NCI-H2227 (cell line): ENCODE measurements at regions not wholly inside any gene's neighbourhood (a gene's known extent, or its start where the extent isn't known, plus 50 kb on each side); places are given as distances from the start of the nearest gene placed in this dataset.
"Not testable (repeated sequence)": the region's sequence is repeated elsewhere in the genome, so short reads cannot be mapped to it uniquely, and the experiment has no call there.

Source experiments
- DNase-seq: peaks from one replicate; lab custom pipeline; 2025; ENCODE audit not compliant: unreplicated experiment; lab: John Stamatoyannopoulos, UW

DNA sequence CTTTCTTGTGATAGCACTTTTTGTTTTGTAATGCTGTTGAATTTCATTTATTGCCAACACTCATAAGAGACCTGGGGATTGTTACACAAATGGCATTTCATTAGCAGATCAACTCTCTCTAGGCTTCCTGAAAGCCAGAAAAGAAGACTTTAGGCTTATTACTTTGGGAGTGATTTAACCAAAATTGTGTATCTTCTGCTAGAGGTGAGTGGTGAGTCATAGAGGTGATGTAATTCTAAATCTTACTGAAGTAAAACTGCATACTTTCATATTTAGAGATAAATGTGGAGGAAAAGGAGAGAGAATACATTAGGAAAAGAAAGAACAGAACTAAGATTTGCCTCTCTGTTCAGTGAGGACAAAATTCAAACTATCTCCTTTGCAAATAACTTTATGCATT, 304.7 kb upstream of the RGS17 start:
- no peak for DNase-seq

DNA sequence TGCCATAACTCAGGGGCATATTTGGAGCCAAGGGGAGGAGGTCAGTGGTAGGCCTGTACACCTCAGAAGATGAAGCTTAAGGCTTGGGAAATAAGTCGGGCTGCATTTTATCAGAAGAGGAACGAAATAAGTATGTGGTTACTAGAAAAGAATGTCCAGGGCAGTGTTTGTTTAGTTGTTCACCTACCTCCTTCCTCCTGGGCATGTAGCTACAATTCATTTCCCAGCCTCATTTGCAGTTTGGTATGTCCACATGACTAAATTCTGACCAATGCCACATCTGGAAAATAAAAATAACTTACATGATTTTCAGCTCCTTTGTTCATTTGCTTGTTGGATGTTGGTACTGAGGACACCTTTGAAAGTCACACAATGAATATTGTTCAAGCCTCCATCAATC, 294.5 kb upstream of the RGS17 start:
- no peak for DNase-seq

DNA sequence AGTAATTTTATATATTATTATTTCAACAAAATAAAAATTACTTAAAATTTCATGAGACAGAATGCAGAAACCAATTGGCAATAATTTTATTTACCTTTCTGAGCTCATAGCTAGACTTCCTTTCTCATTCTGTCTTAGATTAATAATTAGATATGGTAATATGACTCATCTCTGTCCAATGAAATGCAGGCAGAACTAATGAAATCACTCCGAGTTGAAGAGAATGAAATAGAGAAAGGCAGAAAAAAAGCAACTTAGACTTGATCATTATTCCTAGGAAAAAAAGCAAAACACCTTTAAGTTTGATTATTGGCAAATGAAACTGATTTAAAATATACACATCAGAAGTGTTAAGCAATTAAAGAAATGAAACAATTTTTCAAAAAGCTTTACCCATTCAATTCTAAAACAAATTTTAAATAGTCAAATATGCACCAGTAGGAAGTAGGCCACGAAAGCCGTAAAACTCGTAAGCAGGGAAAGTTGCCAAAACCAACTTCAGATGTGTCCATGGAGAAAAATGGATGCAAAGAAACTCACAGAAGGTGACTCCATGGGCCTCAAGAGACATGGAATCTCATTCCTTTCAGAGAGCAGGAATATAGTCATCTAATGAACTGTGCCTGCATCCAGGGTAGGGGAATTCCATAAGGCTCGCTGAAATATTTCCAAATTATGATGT, 293.8 kb upstream of the RGS17 start:
- no peak for DNase-seq

DNA sequence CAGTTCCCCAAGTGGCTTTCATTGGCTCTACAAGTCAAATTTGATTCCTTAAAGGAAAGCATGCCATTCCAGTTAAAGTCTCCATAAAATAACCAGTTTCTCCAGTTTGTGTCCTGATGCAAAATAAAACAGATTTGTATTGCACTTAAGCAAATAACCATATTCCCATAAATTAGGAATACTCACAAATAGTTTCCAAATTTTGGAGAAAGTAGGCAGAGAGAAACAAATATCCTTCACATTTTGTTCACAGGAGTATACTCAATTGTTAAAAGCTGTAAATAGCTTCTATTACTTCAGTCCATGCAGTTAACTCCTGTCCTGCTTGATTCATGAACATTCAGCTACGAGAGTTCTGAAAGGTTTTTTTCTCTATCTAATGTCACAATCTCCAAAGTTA, 281.4 kb upstream of the RGS17 start:
- DNase-seq: no peak

DNA sequence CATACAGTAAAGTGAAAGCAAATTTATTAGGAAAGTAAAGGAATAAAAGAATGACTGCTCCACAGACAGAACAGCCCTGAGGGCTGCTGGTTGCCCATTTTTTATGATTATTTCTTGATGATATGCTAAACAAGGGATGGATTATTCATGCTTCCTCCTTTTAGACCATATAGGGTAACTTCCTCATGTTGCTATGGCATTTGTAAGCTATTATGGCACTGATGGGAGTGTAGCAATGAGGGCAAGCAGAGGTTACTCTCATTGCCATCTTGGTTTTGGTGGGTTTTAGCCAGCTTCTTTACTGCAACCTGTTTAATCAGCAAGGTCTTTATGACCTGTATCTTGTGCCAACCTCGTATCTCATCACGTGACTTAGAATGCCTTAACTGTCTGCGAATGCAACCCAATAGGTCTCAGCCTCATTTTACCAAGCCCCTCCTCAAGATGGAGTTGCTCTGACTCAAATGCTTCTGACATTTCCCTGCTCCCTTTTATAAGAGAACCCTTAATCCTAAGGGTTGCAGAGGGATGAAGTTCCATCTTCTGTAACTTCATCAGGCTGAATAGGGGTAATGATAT, 280.1 kb upstream of the RGS17 start:
- DNase-seq: no peak

DNA sequence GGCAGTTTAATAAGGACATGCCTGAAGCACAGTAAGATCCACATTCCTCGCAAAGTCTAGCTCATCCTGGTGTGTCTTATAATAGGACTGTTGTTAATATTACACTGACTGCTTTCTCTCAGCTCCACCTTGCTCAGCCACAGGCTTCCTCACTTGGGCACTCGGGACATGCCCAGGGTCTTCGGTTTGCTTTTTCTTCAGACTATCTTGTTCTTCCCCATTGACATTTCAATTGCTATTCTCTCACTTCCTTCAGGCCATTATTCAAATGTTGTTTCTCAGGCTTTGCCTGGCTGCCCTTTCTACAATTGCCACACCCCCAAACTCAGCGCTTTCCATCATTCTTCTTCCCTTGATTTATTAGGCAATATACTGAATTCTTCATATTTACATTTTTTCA, 274.8 kb upstream of the RGS17 start:
- DNase-seq: no peak

DNA sequence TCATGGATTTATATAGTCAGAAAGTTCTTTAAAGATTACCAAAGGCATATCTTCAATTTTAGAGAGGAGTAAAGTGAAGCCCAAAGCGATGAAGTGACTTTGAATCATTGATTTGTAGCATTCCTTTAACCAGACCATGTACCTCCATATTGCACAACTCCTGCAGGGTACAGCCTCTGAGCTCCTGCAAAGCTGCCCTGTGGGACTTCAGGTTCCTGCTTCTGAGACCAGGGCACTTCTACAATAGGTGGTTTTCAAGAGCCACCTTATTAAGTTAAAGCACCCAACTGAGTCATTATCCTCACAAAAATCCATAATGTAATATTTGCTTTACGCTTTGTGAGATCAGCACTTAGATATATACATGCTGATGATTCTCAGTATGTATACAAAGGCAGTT, 270.7 kb upstream of the RGS17 start:
- no peak for DNase-seq

DNA sequence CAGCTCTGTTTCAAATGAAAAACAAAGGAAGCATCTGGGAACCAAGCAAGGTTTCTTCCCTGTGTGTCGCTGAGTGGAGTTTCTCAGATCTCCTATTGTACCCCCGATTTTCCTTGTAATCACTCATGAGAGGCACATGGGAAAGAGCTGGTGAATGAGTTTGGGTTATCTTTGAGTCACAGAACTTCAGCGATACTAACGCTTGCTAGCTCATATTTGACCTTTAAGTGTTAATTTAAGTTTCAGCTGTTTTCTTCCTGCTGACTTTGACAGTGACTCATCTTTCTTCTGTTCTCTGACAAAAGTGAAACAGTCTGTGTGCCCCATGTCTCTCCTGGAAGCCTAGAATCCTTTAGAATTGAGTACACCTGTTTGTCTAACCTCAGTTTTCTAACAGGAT, 261.1 kb upstream of the RGS17 start:
- no peak for DNase-seq

DNA sequence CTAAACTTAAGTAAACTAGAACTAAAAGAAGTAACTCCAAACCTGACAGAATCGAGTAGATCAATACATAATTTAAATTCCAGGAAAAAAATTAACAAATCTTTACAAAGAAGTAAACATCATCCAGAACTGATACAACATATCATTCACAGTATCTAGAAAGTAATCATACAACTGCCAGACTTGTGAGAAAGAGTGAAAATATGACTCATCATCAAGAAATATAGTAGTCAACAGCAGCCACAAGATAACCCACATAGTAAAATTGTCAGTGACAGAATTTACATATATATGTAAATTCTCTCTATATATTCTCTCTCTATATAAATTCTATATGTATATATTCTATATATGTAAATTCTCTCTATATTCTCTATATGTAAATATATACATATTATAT, 242.8 kb upstream of the RGS17 start:
- DNase-seq: no peak

DNA sequence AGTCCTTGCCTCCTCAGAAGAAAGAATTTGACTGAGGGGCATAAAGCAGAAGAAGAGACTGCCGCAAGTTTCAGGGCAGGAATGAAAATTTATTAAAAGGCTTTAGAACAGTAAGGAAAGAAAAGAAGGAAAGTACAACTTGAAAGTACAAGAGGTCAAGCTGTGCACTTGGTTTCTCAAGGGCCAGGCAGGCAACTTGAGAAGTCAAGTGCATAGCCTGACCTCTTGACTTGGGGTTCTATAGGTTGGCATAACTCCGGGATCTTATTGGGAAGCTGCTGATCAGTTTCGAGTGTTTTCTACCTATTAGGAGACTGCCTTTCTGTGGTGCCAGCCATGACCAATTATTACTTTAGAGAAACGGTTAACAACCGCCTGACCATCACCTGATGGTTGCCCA, 237.0 kb upstream of the RGS17 start:
- DNase-seq: no peak

DNA sequence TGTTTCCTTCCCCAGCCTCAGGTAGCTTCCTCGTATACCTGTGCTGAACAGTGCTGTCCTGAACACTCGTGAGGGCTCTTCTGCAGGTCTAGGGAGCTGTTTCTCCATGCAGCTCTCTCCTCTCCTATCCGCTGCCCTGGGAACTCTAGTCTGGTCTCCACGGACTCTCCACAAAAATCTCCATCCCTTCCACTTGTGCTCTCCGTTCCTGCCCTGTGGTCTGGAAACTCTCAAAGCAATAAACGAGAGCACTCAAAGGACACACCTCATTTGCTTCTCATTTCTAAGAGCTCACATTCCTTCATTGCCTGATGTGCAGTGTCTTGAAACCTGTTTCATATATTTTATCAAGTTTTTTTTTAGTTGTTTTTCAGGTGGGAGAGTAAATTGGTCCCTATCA, 235.9 kb upstream of the RGS17 start:
- no peak for DNase-seq

DNA sequence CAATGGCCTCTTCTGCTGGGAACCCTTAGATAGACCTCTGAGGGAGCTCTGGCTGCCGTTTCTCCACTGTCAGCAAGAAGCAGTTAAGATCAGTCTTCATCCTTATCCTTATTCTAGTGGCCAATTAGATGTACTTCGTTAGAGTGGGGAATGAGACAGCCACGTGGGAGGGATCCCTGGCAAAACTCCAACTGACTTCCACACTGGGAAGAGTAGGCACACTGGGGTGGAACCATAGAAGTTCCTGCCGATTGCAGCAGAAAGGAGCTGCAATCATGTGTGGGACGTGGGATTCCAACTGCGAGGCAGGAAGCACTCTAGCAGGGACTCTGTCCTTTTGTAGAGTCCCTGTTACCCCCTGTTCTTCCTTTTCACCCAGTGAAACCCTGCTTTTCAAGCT, 226.3 kb upstream of the RGS17 start:
- DNase-seq: no peak

DNA sequence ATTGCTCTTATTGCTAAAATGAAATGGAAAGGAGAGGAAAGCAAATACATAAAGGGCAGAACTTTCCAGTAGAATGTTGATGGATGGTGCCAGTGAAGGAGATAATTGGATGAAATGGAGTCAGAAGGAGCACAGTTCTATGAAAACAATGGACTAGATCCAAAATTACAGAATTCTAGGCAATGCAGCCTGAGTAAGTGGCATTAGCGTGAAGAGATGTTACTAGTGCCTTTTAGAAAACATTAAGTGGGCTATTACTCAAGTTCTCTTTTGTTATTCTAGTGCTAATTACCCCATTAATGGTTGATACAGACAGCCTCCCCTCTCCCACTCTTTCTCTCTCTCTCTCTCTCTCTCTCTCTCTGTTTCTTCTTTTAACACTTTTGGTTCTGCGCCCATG, 209.5 kb upstream of the RGS17 start:
- DNase-seq: no peak

DNA sequence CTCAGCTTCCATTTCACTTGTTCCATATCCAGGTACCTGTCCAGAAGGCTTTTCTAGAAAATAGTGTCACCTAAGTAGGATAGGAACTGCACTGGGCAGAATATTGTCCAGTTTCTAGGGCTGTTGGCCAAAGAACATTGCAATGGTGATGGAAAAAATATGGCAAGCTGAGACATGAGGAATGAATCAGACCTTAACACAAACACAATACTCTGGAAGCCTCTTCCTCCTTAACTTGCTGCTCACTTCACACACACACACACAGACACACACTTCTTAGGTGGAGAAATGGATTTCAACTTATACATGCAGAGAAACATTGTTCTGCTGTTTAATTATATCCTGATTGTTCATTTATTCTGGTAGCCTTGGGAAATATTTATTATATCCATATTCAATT, 203.0 kb upstream of the RGS17 start:
- no peak for DNase-seq

DNA sequence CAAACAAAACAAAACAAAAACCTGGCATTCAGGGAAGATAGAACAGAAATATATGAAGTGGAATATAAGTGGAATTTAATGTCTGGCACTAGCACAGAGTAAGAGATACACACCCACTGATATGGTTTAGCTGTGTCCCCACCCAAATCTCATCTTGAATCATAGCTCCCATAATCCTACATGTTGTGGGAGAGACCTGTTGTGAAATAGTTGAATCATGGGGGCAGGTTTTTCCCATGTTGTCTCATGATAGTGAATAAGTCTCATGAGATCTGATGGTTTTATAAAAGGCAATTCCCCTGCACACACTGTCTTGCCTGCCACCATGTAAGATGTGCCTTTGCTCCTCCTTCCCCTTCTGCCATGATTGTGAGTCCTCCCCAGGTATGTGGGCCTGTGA, 200.1 kb upstream of the RGS17 start:
- not testable (repeated sequence) for DNase-seq

DNA sequence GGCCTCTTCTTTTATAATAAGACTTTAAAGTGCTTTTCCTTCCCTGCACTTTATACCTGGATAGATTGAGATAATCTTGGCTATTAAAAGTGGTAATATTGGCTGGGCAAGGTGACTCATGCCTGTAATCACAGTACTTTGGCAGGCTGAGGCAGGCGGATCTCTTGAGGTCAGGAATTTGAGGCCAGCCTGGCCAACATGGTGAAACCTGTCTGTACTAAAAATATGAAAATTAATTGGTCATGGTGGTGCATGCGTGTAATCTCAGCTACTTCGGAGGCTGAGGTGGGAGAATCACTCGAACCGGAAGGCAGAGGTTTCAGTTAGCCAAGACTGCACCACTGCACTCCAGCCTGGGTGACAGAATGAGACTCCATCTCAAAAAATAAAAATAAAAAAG, 197.1 kb upstream of the RGS17 start:
- no peak for DNase-seq

DNA sequence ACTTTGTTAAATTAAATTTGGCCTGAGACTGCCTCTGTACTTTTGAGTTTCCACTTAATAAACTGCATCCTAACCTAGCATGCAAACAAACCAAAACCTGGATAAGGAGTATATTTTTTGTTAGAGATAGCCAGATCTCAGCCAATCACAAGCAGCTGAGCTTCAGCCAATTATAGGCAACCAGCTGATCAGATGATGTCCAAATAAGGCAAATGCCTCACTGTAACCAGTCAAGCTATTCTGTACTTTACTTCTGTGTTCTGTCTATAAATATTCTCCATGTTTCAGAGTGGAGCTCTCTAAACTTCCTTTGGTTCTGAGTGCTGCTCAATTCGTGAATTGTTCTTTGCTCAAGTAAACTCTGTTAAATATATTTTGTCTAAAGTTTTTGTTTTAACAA, 194.6 kb upstream of the RGS17 start:
- no peak for DNase-seq

DNA sequence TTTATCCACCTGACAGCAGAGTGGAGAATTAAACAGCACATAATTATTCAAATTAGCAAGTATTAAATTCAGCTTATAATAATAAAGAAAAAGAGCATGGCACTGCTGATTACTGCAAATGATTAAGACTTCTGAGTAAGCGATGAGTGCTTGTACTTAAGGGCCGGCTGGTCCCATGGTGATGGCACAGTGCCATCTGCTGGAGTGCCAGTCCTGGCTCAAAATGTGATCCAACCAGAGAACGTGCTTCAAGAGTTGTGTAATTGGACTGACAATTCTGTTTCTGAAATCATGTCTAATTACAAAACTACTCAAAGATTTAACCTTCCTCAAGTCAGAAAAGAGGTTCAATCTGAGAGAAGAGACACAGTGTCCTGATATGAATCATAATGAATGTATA, 181.6 kb upstream of the RGS17 start:
- DNase-seq: peak; percentile 14

DNA sequence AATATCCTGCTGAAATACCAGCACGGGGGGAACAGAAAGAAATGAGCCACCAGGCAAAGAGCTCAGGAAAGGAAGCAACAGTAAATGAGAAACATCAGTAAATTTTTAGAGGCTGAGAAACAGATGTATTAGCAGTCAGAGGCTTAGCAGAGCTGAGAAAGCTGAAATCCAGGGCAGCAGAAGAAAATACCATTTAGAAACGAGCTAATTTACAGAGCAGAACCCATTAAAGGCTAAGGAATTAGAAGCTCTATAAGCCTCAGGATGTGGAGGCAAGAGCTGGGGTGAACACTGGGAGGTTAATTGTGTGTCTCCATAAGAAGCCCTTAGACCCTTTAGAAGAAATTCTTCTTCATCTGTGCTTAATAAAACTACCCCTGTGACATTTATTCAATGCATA, 178.6 kb upstream of the RGS17 start:
- no peak for DNase-seq

DNA sequence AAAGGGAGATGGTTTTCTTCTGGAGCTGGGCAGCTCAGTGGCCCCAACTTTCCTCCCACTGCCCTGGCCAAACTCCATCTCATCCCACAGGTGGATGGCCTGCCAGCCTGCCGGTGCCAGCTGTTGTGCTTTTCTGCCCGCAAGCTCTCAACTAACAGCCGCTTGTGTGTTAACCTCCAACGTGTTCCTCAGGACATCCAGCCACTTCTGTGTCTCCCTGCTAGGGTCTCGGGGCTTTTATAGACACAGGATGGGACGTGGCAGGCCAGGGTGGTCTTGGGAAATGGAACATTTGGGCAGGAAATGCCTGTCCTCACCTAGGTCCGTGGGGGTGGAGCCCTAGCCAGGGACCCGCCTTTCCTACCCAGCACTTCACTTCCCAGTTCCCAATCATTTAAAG, 171.1 kb upstream of the RGS17 start:
- DNase-seq: no peak

DNA sequence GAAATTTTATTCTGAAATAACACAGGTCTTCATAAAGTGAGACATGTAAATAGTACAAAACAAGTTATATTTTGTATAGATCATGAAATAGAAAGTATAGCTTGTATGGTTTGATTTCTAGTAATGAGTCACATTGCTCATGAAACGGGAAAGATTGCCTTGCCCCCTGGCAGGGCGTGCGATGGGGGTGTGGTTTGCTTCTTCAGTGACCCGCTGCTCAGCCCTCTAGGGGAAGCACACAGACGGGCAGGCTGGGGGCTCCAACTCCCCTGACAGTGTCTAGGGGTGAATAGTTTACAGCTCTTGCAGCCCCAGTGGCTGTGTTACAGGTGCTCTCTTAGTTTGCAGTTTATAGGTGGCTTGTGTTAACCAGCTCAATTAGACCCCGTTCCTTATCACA, 170.5 kb upstream of the RGS17 start:
- DNase-seq: no peak

DNA sequence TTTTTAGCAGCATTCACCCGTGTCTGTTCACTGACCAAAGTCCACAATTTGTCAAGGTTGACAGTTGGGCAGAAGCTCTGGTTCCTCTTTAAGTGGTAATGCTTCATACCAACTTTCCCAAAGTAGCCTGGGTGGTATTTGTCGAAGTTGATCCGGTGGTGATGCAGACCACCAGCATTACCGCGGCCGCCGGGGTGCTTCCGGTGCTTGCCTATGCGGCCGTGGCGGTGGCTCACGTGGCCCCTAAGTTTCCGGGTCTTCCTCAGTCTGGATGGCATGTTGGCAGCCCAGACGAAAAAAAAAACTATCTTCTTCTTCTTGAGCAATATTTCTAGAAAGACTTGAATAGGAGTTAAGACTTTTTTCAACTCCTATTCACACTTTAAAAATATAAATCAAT, 151.4 kb upstream of the RGS17 start:
- DNase-seq: not testable (repeated sequence)

DNA sequence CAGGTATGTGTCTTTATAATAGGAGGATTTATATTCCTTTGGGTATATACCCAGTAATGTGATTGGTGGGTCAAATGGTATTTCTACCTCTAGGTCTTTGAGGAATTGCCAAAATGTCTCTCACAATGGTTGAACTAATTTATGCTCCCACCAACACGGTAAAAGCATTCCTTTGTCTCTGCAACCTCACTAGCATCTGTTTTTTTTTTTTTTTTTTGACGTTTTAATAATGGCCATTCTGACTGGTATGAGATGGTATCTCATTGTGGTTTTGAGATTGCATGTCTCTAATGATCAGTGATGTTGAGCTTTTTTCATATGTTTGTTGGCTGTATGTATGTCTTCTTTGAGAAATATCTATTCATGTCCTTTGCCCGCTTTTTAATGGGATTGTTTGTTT, 144.9 kb upstream of the RGS17 start:
- DNase-seq: no peak
